ENCODE measurements at regions not wholly inside any gene's neighbourhood (a gene's known extent, or its start where the extent isn't known, plus 50 kb on each side); places are given as distances from the start of the nearest gene placed in this dataset.

- TF ChIP-seq CTCF (IDR thresholded peaks at IDR 0.05 in 2 of 3, conservative IDR thresholded peaks at IDR 0.05 in 1 of 3; ENCODE audit: borderline replicate concordance in 1 of 3, insufficient read depth in 1 of 3, low read depth in 2 of 3, low read length in 2 of 3) (no peak), POLR2AphosphoS5 (IDR thresholded peaks at IDR 0.05; ENCODE audit: low read depth, low read length) (no peak), YY1 (IDR thresholded peaks at IDR 0.05; ENCODE audit: extremely low read depth, insufficient replicate concordance, low read depth, low read length) (no peak), ATF3 (IDR thresholded peaks at IDR 0.05) (no peak), POLR2A (IDR thresholded peaks at IDR 0.05; ENCODE audit: borderline replicate concordance, extremely low read depth, insufficient read depth, insufficient read length) (no peak), EZH2phosphoT487 (IDR thresholded peaks at IDR 0.05; ENCODE audit: borderline replicate concordance) (no peak), SIN3A (IDR thresholded peaks at IDR 0.05; ENCODE audit: low read depth) (no peak), EZH2 (IDR thresholded peaks at IDR 0.05) (no peak), FOSL1 (IDR thresholded peaks at IDR 0.05; ENCODE audit: low read depth) (no peak), SRF (IDR thresholded peaks at IDR 0.05; ENCODE audit: low read depth) (no peak), MAX (IDR thresholded peaks at IDR 0.05) (no peak)
Measured at GRCh38 chr1:38452246-38452645, 405.7 kb upstream of the POU3F1 start.
